LNCAP (cell line): ENCODE measurements at regions not wholly inside any gene's neighbourhood (a gene's known extent, or its start where the extent isn't known, plus 50 kb on each side); places are given as distances from the start of the nearest gene placed in this dataset.

Experiments used
- CTCF ChIP-seq: fragments of 450-650 bp; IDR thresholded peaks from 2 replicates; pipeline ENCODE4 v1.5.1; 2017; ENCODE audit warnings: mild to moderate bottlenecking

DNA sequence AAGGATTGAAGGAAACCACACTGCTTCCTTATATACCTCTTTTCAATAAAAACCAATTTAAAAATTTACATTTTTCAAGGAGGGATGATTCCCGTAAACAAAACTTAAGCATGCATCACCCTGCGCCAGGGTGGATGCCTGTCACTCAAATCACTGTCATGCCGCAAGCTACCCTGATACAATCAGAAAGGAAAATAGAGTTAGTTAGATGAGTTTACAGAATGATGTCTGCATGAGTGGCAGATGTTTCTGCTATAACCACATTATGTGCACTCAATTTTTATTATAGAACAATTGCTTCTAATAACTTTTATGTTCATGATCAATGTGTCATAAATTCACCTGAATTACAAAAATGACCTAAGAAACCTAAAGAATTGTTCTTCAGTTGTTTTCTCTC, 123.4 kb upstream of the ADGRL4 start:
- no peak for TF ChIP-seq CTCF

DNA sequence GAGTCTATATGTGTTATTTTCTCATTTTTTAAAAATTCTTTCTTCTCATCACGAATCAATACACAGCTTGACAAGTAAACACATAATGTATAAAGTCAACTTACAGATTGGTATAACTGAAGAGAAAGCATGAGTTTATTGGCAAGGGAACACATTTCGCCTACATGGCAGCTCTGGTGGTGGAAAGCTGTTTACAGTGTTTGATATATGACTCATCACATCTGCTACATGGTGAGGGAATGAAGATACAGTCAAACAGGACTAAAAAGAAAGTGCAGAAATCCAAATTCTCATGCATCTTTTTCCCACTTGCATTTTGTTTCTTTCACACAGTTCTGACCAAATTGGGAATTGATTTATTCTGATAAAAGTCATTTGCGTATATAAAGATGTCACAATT, 122.2 kb upstream of the ADGRL4 start:
- no peak for TF ChIP-seq CTCF

GRCh38 chr1:79124756-79125155, 118.2 kb upstream of the ADGRL4 start:
- TF ChIP-seq CTCF: no peak

DNA sequence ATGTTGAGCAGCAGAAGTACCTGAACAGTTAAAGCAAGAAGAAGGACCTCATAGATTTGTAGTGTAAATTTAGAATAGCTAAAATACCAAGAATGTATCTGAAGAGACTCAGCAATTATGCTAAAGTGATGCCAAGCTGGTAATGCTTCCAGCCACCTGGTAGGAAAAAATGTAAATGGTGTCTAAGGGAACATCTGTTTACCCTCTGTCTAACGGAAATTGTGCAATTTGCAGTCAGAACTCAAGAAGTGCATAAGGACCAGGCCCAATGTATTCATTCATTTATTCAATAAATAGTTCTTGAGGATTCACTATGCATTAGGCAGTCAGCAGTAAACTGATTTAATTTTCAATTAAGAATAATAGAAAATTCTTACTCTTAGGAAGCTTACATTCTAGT, 116.0 kb upstream of the ADGRL4 start:
- TF ChIP-seq CTCF: no peak

- no peak for TF ChIP-seq CTCF
Measured at GRCh38 chr1:79117376-79117775, 110.8 kb upstream of the ADGRL4 start.

- TF ChIP-seq CTCF: no peak
Measured at GRCh38 chr1:79113836-79114235, 107.3 kb upstream of the ADGRL4 start.

GRCh38 chr1:79110749-79111148, 104.2 kb upstream of the ADGRL4 start:
- no peak for TF ChIP-seq CTCF

DNA sequence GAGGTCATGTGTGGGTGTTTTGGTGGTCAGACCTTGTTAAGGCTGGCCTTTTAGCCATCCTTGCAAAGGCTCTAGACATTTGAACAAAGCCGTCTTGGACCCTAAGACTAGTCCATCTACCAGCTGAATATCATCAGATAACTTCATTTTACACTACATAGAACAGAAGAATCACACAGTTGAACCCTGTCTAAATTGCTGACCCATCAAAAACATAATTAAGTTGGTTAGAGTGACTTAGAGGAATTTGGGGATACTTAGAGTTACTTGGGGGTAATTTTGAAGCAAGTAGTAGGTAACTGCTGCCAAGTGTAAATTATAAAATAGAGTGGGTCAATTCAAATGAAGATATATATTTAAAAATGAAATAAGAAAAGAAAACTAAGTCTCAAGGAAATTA, 102.9 kb upstream of the ADGRL4 start:
- TF ChIP-seq CTCF: no peak
